SW480 (cell line): ENCODE measurements at regions not wholly inside any gene's neighbourhood (a gene's known extent, or its start where the extent isn't known, plus 50 kb on each side); places are given as distances from the start of the nearest gene placed in this dataset.
A peak's percentile ranks its signal among the peaks of the same experiment; 100 is the strongest.

Experiments
- DNase-seq: peaks from one replicate; pipeline ENCODE4 v3.0.0-alpha.2; 2016; ENCODE audit warnings: low spot score

- no peak for DNase-seq
Measured at GRCh38 chr2:133945089-133945488, 308.8 kb upstream of the MGAT5 start.

GRCh38 chr2:133947057-133947456 lies 306.8 kb upstream of the MGAT5 start:
- no peak for DNase-seq

GRCh38 chr2:133948610-133949290 lies 305.1 kb upstream of the MGAT5 start:
- no peak for DNase-seq

DNA sequence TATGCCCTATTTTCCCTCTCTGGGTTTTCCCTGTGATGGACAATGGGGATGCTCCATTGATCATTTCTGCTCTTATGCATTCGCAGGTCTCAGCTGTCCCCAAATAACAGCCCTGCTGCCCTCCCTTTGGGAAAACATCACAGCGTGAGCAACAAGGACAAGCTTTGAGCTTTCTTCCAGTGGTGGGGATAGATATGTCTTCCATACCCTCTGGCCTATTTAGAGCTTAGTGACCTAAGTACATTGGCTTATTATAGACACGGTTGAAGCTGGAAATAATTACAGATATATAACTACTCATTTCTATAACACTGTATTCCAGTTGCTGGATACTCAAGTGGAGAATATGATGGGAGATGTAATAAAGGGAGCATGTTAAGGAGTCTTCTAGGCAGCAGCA lies 304.3 kb upstream of the MGAT5 start:
- no peak for DNase-seq

DNA sequence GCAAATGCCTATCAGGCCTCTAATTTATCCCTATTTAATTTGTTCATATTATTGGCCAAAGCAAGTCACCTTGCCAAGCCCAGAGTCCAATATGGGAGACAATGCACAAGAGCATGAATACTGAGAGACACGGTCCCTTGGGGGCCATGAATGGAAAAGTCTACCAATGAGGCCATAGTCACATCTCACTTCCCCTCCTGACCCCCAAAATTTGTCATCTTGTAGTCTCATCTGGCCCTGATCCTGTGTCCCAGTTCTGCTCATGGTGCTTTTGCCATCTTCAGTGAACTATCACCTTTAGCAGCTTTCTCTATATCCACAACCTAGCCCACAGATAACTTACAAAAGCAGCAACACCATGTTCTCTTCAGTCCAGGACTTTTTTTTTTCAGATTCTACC lies 302.7 kb upstream of the MGAT5 start:
- no peak for DNase-seq

DNA sequence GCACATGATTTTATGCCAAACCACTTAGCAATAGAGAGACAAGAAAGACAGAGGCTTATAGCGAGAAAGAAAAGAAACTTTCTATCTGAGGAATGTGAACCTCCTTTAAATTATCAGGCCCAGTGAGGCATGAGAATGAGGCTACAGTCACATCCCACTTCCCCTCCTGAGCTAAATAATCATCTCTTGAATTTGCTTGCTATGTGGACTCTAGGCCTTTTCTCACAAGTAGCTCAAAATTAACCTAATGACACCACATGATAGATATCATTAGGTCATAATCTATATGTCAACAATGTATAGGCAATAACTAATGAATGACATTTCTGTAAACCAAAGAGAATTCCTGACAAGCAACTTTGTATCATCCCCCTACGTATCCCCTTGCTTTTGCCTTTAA lies 301.5 kb upstream of the MGAT5 start:
- DNase-seq, result no peak

GRCh38 chr2:133952896-133953295 lies 301.0 kb upstream of the MGAT5 start:
- DNase-seq, result no peak

- no peak for DNase-seq
Measured at GRCh38 chr2:133953524-133953923, 300.3 kb upstream of the MGAT5 start.

DNA sequence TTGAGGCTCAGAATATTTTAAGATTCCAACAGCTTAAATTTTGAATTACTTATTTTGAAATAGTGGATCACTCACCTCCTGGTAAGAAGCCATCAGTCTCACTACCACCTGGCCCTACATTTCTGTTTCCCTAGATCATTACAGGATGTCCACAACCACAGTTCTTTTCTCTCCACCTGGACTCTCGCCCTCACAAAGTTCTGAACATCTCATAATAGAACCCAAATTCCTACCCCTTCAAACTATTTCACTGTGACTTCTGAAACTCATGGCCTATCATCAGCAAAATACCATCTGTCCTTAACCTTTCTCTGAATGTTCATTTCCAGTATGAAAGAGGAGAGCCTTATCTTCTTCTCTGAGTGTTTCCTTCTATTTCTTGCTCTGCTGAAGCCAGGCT lies 299.2 kb upstream of the MGAT5 start:
- DNase-seq, result no peak

DNA sequence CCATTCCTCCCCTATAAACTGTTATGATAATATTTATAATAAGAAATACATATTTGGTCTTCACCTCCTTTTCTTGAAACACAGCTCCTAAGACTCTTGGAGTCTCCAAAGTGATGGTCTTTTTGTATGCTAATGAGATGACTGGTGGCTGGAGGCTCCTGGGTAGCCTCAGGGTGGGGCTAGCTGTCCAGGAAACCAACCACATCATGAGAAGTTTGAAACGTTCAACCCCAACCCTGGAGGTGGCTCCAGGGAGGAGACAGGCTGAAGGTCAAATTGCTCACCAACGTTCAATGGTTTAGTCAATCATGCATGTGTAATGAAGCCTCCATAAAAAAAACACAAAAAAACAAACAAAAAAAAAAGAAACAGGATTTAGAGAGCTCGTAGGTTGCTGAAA lies 298.7 kb upstream of the MGAT5 start:
- DNase-seq, result peak; percentile 16

- peak; percentile 5 for DNase-seq
Measured at GRCh38 chr2:133956434-133956935, 297.4 kb upstream of the MGAT5 start.

DNA sequence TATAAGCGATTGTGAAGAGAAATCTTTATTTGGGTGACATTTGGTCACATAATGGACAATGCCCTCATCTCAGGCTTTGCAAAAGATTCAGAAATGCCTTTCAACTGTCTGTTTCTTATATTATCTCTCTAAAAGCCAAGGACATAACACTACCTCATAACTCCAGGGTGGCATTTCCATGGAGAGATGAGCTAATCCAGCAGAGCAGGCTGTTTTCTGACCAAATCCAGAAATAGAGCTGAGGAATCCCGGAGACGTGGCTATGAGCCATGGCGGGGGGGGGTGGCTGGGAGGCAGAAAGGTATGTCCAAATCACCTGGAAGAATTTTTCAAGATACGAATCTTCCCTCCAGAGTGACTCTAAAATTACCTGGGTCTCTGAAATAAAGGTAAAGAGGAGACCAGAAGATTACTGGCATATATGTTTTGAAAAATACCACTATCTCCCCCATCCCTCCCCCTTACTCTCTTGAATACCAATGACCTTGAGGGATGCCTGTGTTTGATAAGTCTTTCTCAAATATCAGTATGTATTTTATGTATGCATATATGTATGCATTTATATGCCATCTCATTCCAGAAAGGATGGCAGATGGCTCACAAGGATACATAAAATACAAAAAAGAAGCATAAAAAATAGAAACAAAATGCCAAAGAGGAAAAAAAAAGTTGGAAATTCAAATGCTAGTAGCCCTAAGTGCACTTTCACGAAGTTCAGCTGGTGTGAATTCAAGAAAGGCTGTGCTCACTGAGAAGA lies 296.0 kb upstream of the MGAT5 start:
- no peak for DNase-seq

DNA sequence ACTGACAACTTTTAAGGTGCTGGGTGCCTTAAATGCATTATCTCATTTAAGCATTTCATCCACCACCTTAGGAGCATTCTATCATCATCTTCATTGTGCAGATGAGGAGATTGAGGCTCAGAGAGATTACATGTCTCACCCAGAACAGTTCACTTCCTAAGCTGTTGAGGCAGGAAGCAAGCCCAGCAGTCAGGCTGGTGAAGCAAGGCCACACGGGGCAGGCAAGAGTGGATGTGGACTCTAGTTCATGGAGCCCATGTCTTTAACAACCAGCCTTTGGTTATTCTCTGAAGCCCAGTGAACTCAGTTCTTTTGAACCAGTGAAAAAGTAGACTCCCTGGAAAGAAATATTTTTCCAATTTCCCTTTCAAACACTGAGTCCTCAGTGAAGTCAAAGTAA lies 294.8 kb upstream of the MGAT5 start:
- DNase-seq, result no peak

DNA sequence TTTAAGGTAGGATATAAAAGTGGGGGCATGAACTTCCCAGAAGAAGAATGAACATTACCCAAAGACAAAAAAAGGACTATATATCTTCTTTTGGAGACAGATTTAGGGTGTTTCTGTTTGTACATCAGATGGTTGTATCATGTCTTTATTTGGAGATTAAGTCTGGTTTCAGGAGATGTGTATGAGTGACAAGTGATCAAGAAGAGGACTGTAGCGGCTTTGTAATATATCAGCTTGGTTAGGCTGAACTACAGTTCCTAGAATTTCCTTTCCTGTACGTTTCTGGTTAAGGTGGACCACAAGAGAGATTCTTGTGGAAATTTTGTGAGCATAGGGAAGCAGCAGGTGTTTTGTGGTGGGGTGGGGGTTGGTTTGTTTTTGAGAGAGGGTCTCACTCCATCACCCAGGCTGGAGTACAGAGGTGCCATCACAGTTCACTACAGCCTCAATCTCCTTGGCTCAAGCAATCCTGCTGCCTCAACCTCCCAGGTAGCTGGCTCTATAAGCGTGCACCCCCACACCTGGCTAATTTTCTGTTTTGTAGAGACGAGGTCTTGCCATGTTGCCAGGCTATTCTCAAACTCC lies 287.1 kb upstream of the MGAT5 start:
- DNase-seq, result no peak

GRCh38 chr2:133967326-133967725 lies 286.5 kb upstream of the MGAT5 start:
- no peak for DNase-seq

DNA sequence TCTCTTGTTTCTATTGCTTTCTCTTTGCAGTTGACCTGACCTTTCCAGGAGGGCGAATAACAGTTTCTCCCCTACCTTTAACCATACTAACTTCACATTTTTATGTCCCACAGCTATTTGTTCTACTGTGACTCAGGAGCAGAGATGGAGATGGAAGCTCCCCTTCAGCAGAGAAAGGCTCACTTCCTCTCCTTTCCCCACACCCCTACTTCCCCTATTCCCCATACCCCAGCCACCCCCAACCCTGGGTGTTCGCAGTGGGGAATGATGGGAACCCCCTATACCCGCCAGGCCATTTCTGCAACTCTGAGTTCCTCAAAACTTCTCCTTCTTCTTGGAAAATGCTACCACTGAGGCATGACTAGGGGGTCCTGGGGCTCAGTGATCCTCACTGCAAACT lies 285.4 kb upstream of the MGAT5 start:
- DNase-seq, result no peak

- DNase-seq, result no peak
Measured at GRCh38 chr2:133970641-133971040, 283.2 kb upstream of the MGAT5 start.

- no peak for DNase-seq
Measured at GRCh38 chr2:133972297-133972696, 281.6 kb upstream of the MGAT5 start.

DNA sequence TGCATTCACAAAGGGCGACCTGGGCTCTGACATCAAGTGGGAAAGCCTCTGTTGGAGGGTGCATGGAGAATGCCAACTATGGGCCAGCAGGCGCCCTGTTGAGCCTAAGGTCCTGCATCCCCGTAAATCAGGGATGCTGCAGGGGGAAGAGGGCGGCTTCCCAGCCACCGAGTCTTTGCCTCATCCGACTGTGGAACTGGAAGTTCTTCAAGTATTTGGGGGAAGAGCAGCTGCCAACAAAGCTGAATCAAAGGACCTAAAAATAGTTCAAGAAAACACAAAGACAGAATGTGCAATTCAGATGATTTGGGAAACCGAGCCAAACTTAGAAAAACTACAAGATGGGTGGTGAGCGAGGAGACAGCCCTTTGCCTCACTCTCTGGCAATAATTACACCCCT lies 281.1 kb upstream of the MGAT5 start:
- no peak for DNase-seq

GRCh38 chr2:133974353-133974752 lies 279.5 kb upstream of the MGAT5 start:
- no peak for DNase-seq

- DNase-seq, result no peak
Measured at GRCh38 chr2:133975135-133975534, 278.7 kb upstream of the MGAT5 start.

DNA sequence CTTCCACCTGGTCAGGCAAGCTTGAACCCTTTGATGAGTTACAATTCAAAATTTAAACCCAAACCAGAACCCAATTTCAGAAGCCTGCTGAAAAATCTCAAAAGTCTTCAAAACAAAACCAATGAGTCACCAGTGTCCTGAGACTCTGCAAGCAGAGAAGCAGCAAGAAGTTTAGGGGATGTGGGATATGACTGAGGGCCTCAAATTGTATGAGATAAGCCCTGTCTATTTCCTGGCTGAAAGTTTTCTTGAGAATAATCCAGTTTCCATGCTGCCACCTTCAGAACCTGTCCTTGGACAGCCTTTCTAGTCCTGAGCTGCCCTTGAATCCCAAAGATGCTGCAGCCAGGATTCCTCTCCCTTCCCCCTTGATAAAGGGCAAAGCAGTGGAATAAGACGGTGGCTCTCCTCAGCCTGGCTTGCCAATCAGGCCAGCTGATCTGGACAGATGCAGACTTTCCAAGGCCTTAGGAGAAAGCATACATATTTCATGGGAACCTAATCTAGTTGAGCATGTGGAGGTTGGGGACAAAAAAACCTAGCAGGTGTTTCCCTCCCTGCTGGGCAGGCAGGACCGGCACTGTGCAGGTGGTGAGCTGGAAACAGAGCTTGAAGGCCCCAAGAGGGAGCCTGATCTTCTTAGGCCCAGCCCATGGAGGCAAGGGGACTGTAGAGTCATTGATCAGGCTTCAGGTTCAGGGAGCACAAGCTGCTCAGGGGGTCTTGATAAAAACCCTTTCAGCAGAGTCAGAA lies 278.0 kb upstream of the MGAT5 start:
- DNase-seq, result no peak

DNA sequence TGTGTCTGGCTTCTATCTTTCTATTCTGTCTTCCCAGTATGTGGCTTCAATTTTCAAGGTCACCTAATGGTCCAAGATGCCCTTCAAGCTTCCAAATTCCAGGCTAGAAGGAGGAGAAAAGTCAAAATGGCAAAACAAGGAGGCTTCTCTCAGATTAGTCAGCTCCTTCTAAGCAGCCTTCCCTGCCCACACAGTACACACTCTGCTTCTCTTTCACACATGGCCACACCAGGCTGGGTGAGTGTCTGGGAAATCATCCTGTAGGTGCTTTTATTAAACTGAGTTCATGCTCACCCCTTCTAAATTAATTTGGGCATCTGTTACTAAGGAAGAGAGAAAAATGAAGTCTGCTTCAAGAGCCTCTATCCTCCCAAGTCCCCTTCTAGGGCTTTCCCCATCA lies 277.2 kb upstream of the MGAT5 start:
- DNase-seq, result no peak
